ENCODE measurements at regions not wholly inside any gene's neighbourhood (a gene's known extent, or its start where the extent isn't known, plus 50 kb on each side); places are given as distances from the start of the nearest gene placed in this dataset.
A peak's percentile ranks its signal among the peaks of the same experiment; 100 is the strongest.

- DNase-seq (ENCODE audit: low spot score), result no peak
Observed at GRCh38 chr9:79877943-79878602, 306.3 kb downstream of the TLE4 start.

- no peak for DNase-seq (ENCODE audit: low spot score)
Observed at GRCh38 chr9:79868567-79869189, 296.9 kb downstream of the TLE4 start.

DNA sequence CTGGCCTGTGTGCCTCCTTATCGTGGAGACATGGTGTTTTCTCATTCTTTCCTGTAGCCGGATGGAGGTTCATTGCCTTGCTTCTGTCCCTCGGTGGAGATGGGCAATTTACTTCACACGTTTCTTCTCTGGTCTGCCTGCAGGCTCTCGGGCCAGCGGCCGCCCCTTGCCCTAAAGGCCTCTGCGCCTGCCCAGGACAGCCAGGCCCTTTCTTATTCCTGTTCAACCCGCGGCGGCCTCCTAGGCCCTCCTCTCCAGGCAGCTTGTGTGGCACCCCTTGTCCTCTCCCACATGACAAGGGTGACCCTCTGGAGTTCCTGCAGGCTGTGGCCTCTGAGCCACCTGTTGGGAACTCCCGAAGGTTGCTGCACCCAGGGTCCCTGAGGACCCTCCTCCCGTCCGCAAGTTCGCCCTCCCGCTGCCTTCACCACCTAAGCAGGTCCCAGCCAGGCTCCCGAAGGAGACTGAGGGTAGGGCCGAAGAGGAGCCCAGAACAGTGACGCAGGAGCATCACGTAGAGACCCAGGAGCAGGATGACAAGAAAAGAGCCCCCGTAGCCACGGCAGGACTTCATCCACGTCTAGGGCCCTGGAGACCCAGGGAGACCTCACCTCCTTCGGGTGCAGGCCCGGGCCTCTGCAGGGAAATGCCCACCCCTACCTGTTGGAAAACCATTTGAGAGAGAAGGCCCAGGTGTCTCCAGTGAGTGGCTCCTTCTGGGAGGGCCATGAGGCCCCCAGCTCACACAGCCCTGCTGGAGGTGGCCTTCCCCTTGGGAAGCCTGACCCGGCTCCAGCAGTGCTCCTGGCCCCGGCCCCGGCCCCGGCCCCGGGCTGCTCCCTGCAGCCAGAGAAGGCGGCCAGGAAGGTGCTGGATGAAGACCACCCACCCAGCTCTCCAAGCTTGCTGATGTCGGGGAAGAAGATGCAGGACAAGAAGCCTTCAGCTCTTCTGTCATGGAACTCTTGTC is 291.4 kb downstream of the TLE4 start:
- DNase-seq (ENCODE audit: low spot score), result no peak

GRCh38 chr9:79858508-79858907 is 286.7 kb downstream of the TLE4 start:
- DNase-seq (ENCODE audit: low spot score), result peak; percentile 27

DNA sequence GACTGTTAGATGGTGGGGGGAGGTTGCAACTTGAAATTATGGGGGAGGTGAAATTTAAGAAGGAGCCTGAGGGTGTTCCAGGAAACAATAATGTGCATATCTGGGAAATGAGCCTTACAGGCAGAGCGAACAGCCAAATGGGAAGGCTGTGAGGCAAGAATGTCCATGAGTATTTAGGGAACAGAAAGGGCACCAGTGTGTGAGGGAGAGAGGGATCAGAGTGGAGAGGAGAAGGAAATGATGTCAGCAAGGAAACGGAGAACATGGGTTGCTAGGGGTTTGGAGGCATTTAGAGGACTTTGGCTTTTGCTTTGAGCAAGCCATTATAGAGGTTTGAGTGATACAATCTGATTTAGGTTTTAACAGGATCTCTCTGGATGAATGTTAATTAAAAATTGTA is 285.4 kb downstream of the TLE4 start:
- DNase-seq (ENCODE audit: low spot score), result no peak

- no peak for DNase-seq (ENCODE audit: low spot score)
Observed at GRCh38 chr9:79847074-79847473, 275.3 kb downstream of the TLE4 start.

DNA sequence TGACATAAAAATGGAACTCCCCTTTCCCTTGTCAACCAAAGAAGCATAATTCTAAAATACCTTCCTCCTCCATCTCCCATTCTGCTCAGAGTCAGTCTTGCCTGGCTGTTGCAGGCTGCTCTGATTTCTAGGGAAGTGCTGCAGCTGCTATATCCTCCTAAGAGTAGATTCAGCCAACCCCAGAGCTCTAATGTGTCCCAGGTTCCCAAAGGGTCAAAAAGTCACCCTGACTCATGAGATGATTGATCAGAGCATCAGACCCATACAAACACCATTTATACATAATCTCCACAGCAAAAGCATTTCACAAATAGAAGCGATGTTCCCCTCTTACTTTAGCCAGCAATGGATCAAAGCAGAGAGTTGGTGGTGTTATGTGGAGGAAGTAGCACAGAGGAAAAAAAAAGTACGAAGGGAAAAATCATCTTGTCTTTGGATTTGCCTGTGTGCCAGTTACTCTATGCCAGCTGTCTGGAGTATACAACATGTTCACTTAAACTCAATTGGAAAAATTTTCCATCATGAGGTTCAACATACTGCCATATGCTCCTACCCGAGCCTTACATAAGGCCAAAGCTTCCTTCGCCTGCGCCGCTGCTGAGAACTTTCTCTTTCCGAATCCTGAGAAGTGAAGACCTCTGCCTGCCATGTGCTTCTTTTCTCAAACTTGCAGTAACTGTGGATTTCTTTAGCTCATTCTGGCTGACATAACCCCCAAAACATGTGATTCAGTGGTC is 258.0 kb downstream of the TLE4 start:
- no peak for DNase-seq (ENCODE audit: low spot score)

- no peak for DNase-seq (ENCODE audit: low spot score)
Observed at GRCh38 chr9:79824265-79824664, 252.5 kb downstream of the TLE4 start.

GRCh38 chr9:79817438-79818004 is 245.8 kb downstream of the TLE4 start:
- DNase-seq (ENCODE audit: low spot score), result no peak

DNA sequence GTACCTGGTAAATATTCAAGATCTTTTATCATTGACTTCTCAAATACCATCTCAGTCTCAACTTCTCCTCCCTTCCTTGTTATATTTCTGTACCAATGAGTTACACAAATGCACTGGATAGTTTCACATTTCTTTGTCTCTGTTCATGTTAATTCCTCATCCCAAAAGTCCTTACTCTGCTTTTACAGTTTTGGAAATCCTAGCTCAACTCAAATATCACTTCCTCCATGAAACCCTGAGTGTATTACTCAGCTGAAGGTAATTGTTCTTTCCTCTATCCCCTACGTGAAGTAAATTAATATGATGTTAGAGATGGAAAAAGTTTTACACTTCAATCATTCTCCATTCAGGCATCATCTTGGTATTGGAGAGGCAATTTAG is 241.5 kb downstream of the TLE4 start:
- DNase-seq (ENCODE audit: low spot score), result no peak

DNA sequence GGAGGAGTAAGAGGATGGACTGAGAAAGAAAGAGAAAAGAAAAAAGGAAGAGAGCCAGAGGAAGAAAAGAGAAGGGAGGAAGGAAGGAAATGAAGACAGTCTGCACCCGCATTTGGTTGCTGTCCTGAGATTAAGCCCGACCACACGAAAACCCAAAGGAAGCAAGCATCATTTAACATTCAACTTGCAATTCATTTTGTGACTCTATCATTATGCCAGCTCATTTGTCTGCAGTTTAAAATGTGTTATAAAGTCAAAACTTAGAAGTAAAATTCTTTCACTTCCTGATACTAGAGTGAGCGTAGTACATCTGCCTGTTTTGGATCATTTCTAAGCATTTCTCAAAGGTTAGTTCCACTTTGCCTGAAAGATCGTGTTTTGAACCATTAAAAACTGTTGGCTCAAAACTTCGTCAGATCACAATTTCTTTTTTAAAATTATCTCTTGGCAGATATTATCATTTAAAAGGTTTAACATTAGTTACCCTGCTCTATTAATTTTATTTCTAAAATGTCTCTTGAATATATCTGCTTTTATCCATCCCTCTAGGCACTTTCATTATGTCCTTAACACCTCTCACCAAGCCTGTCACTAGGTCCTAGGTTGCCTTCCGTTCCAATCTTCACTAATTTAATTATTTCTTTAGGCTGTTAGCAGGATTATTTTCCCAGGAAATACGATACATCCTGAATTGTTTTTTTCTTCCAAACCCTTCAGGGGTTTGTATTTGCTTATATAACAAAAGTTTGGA is 240.9 kb downstream of the TLE4 start:
- DNase-seq (ENCODE audit: low spot score), result no peak

DNA sequence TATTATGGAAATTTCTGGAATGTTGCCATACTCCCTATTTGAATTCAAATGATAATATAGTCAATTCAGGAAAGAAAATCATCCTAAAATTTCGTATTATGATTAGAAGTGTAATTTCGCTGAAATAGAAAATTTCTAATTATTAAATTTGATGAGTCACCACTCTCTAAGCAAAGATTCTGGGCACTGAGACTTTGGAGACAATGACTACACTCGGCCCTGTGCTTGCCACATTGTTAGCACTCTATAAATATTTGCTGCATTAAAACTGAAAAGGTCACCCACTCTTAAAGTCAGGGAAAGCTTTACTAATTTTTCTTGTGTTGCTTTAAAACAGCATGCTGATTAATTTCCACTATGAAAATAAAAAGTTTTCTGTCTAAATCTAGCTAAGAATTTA is 240.3 kb downstream of the TLE4 start:
- peak; percentile 38 for DNase-seq (ENCODE audit: low spot score)

- DNase-seq (ENCODE audit: low spot score), result peak; percentile 67
Observed at GRCh38 chr9:79809931-79810330, 238.2 kb downstream of the TLE4 start.

DNA sequence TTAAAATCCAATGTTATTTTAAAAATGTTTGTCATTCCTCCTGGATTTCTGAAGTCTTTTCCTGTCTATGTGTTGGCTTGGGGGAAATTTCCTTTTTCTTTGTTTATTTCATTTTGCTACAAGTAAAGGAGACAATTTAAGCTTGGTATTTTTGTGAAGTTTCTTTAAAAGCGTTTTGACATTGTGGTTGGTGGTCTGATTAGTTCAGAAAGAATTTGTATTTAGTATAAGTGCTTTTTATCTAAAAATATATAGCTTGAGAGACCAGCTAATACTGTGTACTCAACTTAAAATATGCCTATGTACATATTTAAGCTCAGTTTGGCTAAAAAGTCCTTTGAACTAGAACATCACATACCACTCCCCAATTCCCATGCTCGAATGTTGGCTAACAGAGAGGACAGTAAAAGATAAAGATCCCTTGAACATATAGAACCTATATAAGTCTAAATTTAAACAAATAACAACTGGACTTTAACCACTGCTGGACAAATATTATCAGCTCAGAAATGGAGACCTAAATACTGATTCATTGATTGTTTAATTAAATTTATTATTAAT is 237.6 kb downstream of the TLE4 start:
- no peak for DNase-seq (ENCODE audit: low spot score)

- no peak for DNase-seq (ENCODE audit: low spot score)
Observed at GRCh38 chr9:79807971-79808370, 236.2 kb downstream of the TLE4 start.

DNA sequence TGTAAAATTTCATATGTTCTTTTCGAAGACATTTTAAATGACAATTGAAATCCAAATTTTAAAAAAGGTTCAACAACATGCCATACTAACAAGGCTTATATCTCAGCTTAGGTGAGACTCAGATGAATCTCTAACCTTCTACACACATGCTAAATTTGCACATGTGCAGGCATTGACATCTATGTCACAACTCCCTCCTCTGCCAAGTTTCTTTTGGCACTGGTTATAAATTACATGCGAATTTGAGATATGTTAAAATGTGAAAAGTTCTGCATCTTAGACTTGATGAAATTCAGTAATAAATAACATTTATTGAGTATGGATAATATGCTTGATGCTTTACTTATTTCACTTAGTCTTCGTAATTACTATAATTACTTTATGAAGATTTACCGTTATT is 234.3 kb downstream of the TLE4 start:
- DNase-seq (ENCODE audit: low spot score), result no peak

- no peak for DNase-seq (ENCODE audit: low spot score)
Observed at GRCh38 chr9:79801459-79801858, 229.7 kb downstream of the TLE4 start.

DNA sequence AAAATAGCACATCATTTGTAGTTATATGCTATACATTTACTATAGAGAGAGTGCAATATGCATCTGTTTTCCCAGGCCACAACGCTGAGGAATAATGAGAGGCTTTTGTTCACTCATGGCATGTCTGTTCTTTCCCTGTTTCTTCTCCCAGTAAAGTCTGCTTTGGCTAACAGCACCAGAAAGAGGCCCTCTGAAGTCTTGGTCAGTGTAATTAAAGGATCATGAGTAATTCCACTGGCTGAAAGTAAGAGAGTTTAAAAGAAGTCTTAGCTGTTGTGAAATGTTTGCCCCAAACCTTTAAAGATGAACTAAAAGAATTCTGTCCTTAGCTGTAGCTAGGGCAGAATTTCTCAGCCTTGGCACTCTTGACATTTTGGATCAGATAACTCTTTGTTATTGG is 228.8 kb downstream of the TLE4 start:
- DNase-seq (ENCODE audit: low spot score), result peak; percentile 40

DNA sequence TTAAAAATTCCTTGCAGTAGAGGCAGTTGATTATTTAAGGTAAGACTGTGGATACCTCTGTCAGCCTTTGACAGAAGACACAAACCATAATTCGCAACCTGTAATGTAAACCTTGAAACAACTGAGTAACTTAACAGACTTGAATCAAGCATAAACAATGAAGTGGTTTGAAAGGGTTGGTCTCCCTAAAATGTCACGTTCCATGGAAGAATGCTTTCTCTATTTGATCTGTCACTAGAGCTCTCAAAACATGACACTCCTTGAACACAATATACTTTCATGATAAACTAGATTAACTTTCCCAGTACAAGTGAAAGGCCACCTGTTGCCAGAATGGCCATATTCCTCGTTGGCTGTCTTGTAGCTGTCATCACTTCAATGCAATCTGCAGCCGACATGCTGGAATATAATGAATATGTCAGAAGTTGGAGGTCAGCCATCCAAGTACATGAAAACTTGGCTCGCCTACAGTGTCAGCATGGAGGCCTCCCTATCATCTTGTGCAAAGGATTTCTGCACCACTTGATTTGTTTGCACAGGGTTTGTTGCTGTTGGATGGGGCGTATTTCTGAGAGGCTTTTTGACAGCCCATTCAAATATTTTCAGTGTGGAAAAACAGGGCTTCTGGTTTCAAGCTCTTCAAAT is 228.0 kb downstream of the TLE4 start:
- no peak for DNase-seq (ENCODE audit: low spot score)

DNA sequence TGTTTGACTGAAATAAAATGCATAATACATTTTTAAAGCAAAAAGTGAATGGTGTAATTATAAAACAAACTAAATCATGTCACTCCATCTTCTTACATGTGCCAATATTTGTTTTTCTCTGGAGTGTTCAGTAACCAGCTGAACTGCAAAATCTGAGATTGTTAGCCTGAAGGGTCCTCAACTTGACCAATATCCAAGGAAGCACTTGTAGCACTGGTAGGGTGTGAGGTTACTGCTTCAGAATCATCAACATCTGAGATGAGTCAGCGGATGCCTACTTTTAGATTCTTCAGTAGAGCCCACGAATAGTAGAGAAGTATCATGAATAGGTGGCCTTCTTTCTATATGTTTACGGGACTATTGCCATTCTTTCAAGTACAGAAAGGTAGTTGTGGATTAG is 226.7 kb downstream of the TLE4 start:
- DNase-seq (ENCODE audit: low spot score), result no peak

Data from AG08395 (cell line).